Stimulated activated CD4-positive, alpha-beta T cell treated with anti-CD3 and anti-CD28 coated beads, Interleukin-2, amount 100 ng/mL, for 24 hours (primary cell): ENCODE measurements at regions not wholly inside any gene's neighbourhood (a gene's known extent, or its start where the extent isn't known, plus 50 kb on each side); places are given as distances from the start of the nearest gene placed in this dataset.

Experiments
- DNase-seq, 2 donors: peaks; one replicate each; pipeline ENCODE4 v3.0.0-alpha.2; 2020

- DNase-seq = no peak
These were observed 447.4 kb downstream of the BRD1 start for GRCh38 chr22:49380095-49380827.

DNA sequence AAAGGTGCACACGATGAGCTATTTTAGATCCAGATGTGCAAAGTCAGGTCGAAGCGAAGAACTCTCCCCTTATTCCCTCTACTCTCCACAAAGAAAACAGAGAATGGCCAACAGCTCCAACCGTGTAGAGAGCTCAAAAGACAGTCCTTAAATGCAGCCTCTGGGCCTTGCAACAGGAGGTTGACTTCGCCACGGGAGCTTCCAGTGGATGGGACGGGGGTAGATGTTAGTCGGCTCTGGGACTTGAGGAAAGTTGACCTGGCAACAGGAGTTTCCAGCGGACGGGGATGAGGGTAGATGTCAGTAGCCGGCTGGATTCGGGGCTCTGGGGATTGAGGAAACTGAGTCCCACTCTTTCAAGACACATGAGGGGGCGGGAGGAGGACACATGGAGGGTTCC, 450.4 kb downstream of the BRD1 start:
- DNase-seq = no peak

DNA sequence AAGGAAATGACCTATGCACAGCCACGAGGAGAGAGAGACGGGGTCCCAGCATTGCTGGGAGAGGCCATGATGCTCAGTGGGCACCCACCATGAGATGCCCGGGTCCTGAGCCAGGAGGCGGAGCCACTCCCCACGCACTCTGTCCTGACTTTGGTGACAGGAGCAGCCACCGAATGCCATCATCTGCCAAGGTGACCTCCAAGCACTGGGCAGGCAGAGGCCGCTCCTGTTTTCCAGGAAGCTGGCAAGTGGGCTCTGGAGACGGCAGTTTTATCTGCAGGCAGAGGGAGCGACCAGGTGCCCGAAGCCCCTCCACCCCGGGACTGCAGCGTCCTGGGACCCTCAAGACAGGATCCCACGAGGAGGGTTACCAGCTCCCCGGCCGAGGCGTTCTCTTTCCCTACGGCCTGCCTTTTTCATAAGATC, 453.9 kb downstream of the BRD1 start:
- no peak for DNase-seq

DNA sequence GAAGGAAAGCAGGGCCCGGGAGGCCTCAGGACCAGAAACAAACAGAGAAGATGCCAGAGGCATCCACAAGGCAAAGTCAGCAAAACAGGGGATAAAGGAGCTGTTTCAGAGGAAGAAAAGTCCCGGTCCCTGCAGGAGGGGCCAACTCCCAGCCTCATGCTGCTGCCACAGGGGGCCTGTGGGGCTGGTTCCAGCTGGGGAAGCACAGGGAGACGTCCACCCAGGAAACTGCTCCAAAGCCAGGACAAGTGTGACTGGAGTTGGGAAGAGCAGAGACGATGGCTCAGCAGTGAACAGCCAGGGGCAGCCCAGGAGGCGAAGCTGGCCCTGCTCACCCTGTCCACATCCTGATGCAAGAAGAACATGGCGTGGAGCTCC, 454.4 kb downstream of the BRD1 start:
- no peak for DNase-seq

- no peak for DNase-seq
These were observed 455.0 kb downstream of the BRD1 start for GRCh38 chr22:49372530-49373288.

- no peak for DNase-seq
These were observed 455.6 kb downstream of the BRD1 start for GRCh38 chr22:49372111-49372529.

DNA sequence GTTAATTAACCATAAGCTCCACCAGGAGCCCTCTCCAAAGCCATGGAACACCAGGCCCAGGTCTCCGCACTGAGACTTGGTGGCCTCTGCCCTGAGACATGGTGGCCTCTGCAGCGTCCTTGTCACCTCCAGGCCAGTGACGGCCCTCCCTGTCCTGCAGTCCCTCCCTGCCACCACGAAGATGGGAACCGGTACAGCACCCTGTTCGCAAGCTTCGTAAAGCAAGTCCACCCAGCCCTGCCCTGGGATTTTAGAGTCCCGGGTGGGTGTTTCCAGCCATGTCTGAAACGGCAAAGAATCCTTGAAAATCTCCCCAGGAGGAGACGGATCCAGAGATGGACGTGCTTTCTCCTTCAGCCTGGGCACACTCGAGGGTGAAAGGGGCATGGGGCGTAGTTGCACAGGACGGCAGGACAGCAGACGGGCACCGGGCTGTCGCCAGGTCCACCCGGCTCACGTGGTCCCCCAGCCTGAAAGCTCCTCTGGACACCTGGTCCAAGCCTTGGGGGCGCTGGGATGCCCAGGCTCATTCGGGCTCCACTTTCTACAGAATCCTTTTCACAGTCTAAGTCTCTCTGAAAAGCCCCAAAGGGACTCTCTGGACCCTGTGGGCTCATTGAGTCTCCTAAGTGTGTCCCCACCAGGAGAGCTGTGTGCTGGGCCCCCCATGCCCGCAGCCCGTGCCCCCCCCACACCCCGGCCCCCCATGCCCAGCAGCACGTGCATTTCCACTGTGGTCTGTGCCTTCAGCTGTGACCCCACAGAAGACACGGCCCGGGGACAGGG, 456.2 kb downstream of the BRD1 start:
- no peak for DNase-seq

DNA sequence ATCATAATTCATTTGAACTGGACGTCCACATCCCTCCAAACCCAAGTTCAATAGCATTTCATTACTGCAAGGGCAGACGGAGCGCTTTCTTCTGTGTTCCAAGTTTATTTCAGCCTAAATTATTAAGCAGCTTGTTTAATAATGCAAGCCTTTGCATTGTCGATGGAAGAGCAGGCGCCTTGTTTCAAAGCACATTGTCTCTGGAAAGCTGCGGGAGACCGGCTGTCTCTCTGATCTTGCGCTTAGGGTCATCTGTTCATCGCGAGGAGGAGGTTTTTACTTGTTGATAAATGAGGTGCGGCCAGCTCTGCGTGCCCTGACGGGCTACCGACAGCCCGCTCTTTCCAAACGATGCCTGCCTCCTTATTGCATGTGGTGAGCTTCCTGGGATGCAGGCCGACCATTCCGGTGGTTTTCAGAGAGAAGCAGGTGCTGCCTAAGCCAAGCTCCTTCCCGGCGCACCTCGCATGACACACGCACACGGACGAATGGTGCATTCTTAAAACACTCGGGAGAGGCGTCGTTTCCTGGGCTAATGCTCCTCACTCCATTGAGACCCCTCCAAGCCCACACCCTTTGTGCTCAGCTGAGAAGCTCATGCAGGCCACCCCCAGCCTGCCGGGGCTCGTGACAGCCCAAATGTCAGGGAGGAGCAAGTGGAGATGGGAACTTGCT, 456.9 kb downstream of the BRD1 start:
- DNase-seq = no peak

DNA sequence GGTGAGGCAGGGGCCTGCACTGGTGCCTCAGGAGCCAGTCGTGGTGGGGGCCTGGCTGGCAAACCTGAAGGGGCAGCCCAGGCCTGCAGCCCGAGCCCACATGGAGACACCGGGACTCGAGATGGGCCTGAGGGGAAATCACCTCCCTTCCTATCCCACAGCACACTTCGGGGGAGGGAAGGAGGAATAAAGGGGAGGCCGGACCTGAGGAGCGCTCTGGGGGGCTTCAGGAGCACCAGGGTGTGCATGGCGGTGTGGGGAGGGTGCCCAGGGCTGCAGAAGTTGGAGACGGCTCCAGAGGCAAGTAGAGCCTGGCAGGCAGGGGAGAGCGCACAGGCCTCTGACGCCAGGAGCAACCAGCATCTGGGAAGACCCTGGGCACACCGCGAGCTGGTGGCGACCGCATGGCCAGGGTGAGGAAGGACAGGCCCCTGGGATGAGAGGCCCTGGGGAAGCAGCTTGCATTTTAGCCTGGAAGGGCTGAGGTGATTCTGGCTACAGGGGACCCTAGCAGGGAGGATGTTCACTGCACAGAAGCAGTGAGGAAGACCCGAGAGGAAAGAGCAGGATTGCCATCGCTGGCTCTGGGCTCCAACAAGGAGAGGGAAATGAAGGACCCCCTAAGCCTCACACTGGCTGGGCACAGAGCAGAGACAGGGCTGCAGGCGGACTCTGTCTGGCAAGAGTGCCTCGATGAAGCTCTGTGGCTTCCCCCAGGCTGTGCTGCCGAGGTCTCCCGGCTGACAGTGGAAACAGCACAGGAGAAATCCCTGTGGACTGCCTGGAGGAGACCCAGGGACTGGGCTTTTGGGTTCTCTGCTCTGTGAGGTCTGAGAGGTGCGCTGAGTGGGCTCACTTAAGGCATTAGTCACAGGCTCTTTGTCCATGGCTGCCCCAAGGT, 457.7 kb downstream of the BRD1 start:
- DNase-seq = no peak

DNA sequence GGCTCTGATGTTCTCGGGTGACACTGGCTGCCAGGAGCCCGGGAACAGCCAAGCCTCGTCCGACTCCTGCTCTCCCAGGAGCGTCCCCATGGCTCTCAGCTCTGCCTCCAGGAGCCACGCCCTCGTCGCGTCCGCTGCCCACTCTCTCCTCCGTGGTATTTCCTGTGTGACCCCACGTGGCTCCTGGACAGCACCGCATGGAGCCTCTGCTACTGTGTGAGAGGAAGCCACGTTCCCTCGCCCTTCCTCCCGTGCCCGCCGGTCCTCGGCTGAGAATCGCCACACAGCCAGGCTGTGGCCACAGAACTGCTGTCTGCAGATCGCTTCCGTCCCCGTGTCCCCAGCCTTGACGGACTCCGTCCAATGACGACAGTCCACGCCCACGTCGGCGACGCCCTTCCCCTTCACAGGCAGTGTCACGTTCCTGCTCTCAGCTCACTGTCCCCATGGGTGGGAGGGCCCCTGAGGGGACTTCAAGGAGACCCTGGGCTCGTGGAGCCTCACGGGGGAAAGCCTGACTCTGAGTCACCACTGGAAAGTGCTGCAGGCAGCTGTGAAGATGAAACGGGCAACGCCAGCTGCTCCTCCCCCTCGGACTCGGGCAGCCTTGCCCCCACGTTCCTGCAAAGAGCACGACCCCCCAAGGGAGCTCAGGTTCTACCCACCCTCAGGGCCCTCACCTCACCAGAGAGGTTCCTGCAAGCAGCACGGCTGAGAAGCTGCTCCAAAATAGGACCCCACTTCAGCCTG, 458.5 kb downstream of the BRD1 start:
- DNase-seq = no peak

- DNase-seq = no peak
These were observed 459.3 kb downstream of the BRD1 start for GRCh38 chr22:49368221-49368975.

DNA sequence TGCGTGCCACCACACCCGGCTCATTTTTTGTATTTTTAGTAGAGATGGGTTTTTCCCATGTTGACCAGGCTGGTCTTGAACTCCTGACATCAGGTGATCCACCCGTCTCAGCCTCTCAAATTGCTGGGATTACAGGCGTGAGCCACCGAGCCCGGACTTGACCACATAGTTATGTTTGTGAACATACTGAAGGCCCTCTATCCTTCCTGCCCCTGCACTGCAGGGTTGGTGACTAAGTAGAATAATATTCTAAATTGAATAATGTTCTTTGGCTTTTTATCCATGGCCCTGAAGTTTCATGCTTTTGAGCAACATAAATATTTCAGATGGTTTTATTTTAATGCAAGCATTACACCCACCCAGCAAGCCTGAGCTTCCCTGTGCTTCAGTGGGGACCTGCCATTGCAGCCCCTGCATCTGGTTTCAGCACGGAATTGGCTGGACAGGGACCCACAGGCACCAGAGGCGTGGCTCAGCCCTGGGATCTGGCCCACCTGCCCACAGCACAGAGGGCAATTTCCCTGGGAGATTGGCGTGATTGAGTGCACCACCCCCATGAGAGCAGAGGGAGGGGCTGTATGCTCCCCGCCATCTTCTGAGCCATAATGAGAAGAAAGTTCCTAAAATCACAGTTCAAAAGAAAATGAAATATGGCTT, 460.5 kb downstream of the BRD1 start:
- DNase-seq = no peak

- no peak for DNase-seq
These were observed 461.2 kb downstream of the BRD1 start for GRCh38 chr22:49366437-49366836.

- DNase-seq = no peak
These were observed 461.8 kb downstream of the BRD1 start for GRCh38 chr22:49365910-49366309.

- DNase-seq = no peak
These were observed 462.4 kb downstream of the BRD1 start for GRCh38 chr22:49365191-49365837.

- DNase-seq = no peak
These were observed 463.3 kb downstream of the BRD1 start for GRCh38 chr22:49364398-49364797.

- DNase-seq = no peak
These were observed 464.0 kb downstream of the BRD1 start for GRCh38 chr22:49363526-49364230.

DNA sequence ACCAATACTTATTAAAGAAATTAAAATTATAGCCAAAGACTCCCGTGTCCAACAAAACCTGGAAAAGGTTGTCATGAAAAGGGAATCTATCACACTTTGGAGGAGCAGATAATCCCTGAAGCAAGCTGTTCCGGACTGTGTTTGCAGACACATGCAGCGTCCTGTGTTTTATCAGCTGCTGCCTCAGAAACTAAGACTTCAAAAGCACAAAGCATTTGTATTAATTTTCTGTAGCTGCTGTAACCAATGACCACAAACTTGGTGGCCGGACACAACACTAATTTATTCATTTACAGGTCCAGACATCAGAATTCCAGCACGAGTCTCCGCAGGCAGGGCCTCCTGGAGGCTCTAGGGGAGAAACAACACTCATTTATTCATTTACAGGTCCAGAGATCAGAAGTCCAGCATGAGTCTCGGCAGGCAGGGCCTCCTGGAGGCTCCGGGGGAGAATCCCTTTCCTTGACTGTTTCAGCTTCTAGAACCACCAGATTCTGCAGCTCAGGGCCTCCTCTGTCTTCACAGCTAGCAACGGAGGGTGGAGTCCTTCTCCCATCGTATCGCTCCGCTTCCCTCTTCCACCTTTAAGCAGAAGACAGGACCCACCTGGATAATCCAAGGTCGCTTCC, 465.3 kb downstream of the BRD1 start:
- no peak for DNase-seq
